Karpas-422 (cell line): ENCODE measurements at regions not wholly inside any gene's neighbourhood (a gene's known extent, or its start where the extent isn't known, plus 50 kb on each side); places are given as distances from the start of the nearest gene placed in this dataset.

Experiments used
- DNase-seq: peaks from one replicate; pipeline ENCODE4 v3.0.0-alpha.2; 2015
- H2AFZ ChIP-seq: fragments of 200-600 bp; sonication (generic); 2 replicates; pipeline ENCODE4 v1.6.1; 2014; ENCODE audit warnings: antibody characterized with exemption, low read length, mixed read lengths
- H3K27ac ChIP-seq: fragments of 200-600 bp; sonication (generic); 2 replicates; pipeline ENCODE4 v1.5.1; 2014; ENCODE audit warnings: mild to moderate bottlenecking, low read length, moderate library complexity
- H3K27me3 ChIP-seq: fragments of 200-600 bp; sonication (generic); 2 replicates; pipeline ENCODE4 v1.6.1; 2014; ENCODE audit warnings: low read length, mixed read lengths
- H3K36me3 ChIP-seq: fragments of 200-600 bp; sonication (generic); 2 replicates; pipeline ENCODE4 v1.6.1; 2014; ENCODE audit warnings: low read length, mixed read lengths; ENCODE audit not compliant: insufficient read depth
- H3K4me1 ChIP-seq: fragments of 200-600 bp; sonication (generic); 2 replicates; pipeline ENCODE4 v1.6.1; 2014; ENCODE audit warnings: mild to moderate bottlenecking, low read length, mixed read lengths
- H3K4me2 ChIP-seq: fragments of 200-600 bp; sonication (generic); 2 replicates; pipeline ENCODE4 v1.6.1; 2014; ENCODE audit warnings: low read length, low read depth, mild to moderate bottlenecking; ENCODE audit not compliant: poor library complexity, severe bottlenecking
- H3K4me3 ChIP-seq: fragments of 200-600 bp; sonication (generic); 2 replicates; pipeline ENCODE4 v1.5.1; 2014; ENCODE audit warnings: mild to moderate bottlenecking, antibody characterized with exemption, low read length, mixed read lengths
- H3K79me2 ChIP-seq: fragments of 200-600 bp; sonication (generic); 2 replicates; pipeline ENCODE4 v1.6.1; 2014; ENCODE audit warnings: mild to moderate bottlenecking, low read length, mixed read lengths
- H3K9ac ChIP-seq: fragments of 200-600 bp; sonication (generic); 2 replicates; pipeline ENCODE4 v1.6.0; 2014; ENCODE audit warnings: low read length
- H3K9me2 ChIP-seq: fragments of 200-600 bp; sonication (generic), shearing (Covaris generic); replicated peaks from 2 replicates; pipeline ENCODE4 v1.6.0; 2014; ENCODE audit warnings: mild to moderate bottlenecking, low read length, moderate library complexity; ENCODE audit not compliant: insufficient read depth
- H3K9me3 ChIP-seq: fragments of 300-700, 200-600 bp; sonication (generic); 2 replicates; pipeline ENCODE4 v1.6.1; 2014; ENCODE audit warnings: low read length, mixed read lengths
- H4K20me1 ChIP-seq: fragments of 200-600 bp; sonication (generic); 2 replicates; pipeline ENCODE4 v1.6.1; 2014; ENCODE audit warnings: mild to moderate bottlenecking, antibody characterized with exemption, low read length, low read depth; ENCODE audit not compliant: insufficient read depth

- no peak overlapping the region for H3K9ac ChIP-seq
- H3K4me1 ChIP-seq: no peaks in the 10 kb centered on the region
- DNase-seq: no peak
- H3K27ac ChIP-seq: no peak overlapping the region
- H3K9me2 ChIP-seq: no peaks in the 10 kb centered on the region
- H3K36me3 ChIP-seq: no peaks in the 10 kb centered on the region
- H4K20me1 ChIP-seq: no peaks in the 10 kb centered on the region
- H3K4me3 ChIP-seq: no peak overlapping the region
- H3K9me3 ChIP-seq: peaks cover 2% of the 10 kb centered on the region; the same call in 1 of the 2 replicates
- no peak overlapping the region for H3K4me2 ChIP-seq
- H3K79me2 ChIP-seq: no peaks in the 10 kb centered on the region
- no peak overlapping the region for H2AFZ ChIP-seq
- no peaks in the 10 kb centered on the region for H3K27me3 ChIP-seq
Measured at GRCh38 chr2:187252063-187252462, 196.0 kb downstream of the CALCRL start.

GRCh38 chr2:187250137-187250536 lies 197.9 kb downstream of the CALCRL start:
- no peaks in the 10 kb centered on the region for H3K36me3 ChIP-seq
- no peaks in the 10 kb centered on the region for H3K4me1 ChIP-seq
- no peak overlapping the region for H3K27ac ChIP-seq
- H2AFZ ChIP-seq: no peak overlapping the region
- H3K4me3 ChIP-seq: no peak overlapping the region
- no peak overlapping the region for H3K4me2 ChIP-seq
- H4K20me1 ChIP-seq: no peaks in the 10 kb centered on the region
- H3K27me3 ChIP-seq: no peaks in the 10 kb centered on the region
- H3K9me3 ChIP-seq: peaks cover 2% of the 10 kb centered on the region; the same call in 1 of the 2 replicates
- DNase-seq: no peak
- H3K9ac ChIP-seq: no peak overlapping the region
- H3K9me2 ChIP-seq: no peaks in the 10 kb centered on the region
- no peaks in the 10 kb centered on the region for H3K79me2 ChIP-seq

- H3K9me3 ChIP-seq: 0 out of 2 replicates have a peak, but pooled peaks cover 4% of the 10 kb centered on the region
- no peak overlapping the region for H2AFZ ChIP-seq
- no peaks in the 10 kb centered on the region for H3K4me1 ChIP-seq
- DNase-seq: no peak
- no peaks in the 10 kb centered on the region for H3K27me3 ChIP-seq
- no peak overlapping the region for H3K4me2 ChIP-seq
- H3K27ac ChIP-seq: no peak overlapping the region
- H4K20me1 ChIP-seq: no peaks in the 10 kb centered on the region
- no peak overlapping the region for H3K9ac ChIP-seq
- no peaks in the 10 kb centered on the region for H3K36me3 ChIP-seq
- no peaks in the 10 kb centered on the region for H3K79me2 ChIP-seq
- no peak overlapping the region for H3K4me3 ChIP-seq
- H3K9me2 ChIP-seq: no peaks in the 10 kb centered on the region
Measured at GRCh38 chr2:187233811-187234210, 214.2 kb downstream of the CALCRL start.

- Histone ChIP-seq H4K20me1 (no peaks in the 10 kb centered on the region), H3K9me3 (0 out of 2 replicates have a peak, but pooled peaks cover 4% of the 10 kb centered on the region), H3K36me3 (no peaks in the 10 kb centered on the region), H2AFZ (no peak overlapping the region), H3K79me2 (no peaks in the 10 kb centered on the region), H3K4me3 (no peak overlapping the region), H3K27me3 (no peaks in the 10 kb centered on the region), H3K4me1 (no peaks in the 10 kb centered on the region), H3K9ac (no peak overlapping the region), H3K4me2 (no peak overlapping the region), H3K27ac (no peak overlapping the region), H3K9me2 (no peaks in the 10 kb centered on the region)
- DNase-seq: no peak
Measured at GRCh38 chr2:187232749-187233148, 215.3 kb downstream of the CALCRL start.

GRCh38 chr2:187230088-187230487 lies 218.0 kb downstream of the CALCRL start:
- H3K36me3 ChIP-seq: no peaks in the 10 kb centered on the region
- H3K79me2 ChIP-seq: no peaks in the 10 kb centered on the region
- DNase-seq: no peak
- H3K27ac ChIP-seq: no peak overlapping the region
- no peak overlapping the region for H2AFZ ChIP-seq
- H3K9ac ChIP-seq: no peak overlapping the region
- H3K9me3 ChIP-seq: no peaks in the 10 kb centered on the region
- H3K4me2 ChIP-seq: no peak overlapping the region
- H4K20me1 ChIP-seq: no peaks in the 10 kb centered on the region
- no peaks in the 10 kb centered on the region for H3K27me3 ChIP-seq
- H3K9me2 ChIP-seq: no peaks in the 10 kb centered on the region
- no peak overlapping the region for H3K4me3 ChIP-seq
- no peaks in the 10 kb centered on the region for H3K4me1 ChIP-seq

GRCh38 chr2:187228986-187229385 lies 219.1 kb downstream of the CALCRL start:
- Histone ChIP-seq H3K4me3 (no peak overlapping the region), H3K27me3 (no peaks in the 10 kb centered on the region), H4K20me1 (no peaks in the 10 kb centered on the region), H3K27ac (no peak overlapping the region), H3K4me1 (no peaks in the 10 kb centered on the region), H2AFZ (no peak overlapping the region), H3K36me3 (no peaks in the 10 kb centered on the region), H3K9me3 (no peaks in the 10 kb centered on the region), H3K79me2 (no peaks in the 10 kb centered on the region), H3K9ac (no peak overlapping the region), H3K9me2 (no peaks in the 10 kb centered on the region), H3K4me2 (no peak overlapping the region)
- no peak for DNase-seq

- H3K9me3 ChIP-seq: no peaks in the 10 kb centered on the region
- DNase-seq: no peak
- H3K4me1 ChIP-seq: no peaks in the 10 kb centered on the region
- no peak overlapping the region for H3K4me3 ChIP-seq
- no peaks in the 10 kb centered on the region for H3K79me2 ChIP-seq
- H3K9me2 ChIP-seq: no peaks in the 10 kb centered on the region
- H3K4me2 ChIP-seq: no peak overlapping the region
- no peaks in the 10 kb centered on the region for H3K36me3 ChIP-seq
- no peak overlapping the region for H2AFZ ChIP-seq
- H3K27me3 ChIP-seq: no peaks in the 10 kb centered on the region
- H3K9ac ChIP-seq: no peak overlapping the region
- no peaks in the 10 kb centered on the region for H4K20me1 ChIP-seq
- no peak overlapping the region for H3K27ac ChIP-seq
Measured at GRCh38 chr2:187224989-187225388, 223.1 kb downstream of the CALCRL start.

DNA sequence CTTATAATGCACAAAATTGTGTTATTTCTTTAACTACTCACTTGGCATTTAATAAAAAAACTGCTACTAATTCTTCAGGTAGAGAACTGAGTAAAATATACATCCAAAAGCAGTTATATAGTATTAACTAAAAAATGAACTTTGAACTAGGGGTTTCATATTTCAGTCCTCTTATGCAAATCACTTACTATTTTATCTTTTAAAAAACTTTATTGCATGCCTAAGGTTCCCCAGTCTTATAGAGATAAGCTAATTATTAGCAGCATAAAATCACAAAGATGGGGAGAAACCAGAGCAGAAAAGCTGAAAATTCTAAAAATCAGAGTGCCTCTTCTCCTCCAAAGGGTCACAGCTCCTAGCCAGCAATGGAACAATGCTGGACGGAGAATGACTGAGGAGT lies 228.0 kb downstream of the CALCRL start:
- no peaks in the 10 kb centered on the region for H3K4me1 ChIP-seq
- H3K4me2 ChIP-seq: no peak overlapping the region
- H3K9ac ChIP-seq: no peak overlapping the region
- no peaks in the 10 kb centered on the region; the same call in 1 of the 2 replicates for H3K9me3 ChIP-seq
- H2AFZ ChIP-seq: no peak overlapping the region
- no peak overlapping the region for H3K27ac ChIP-seq
- H4K20me1 ChIP-seq: no peaks in the 10 kb centered on the region
- H3K79me2 ChIP-seq: no peaks in the 10 kb centered on the region
- DNase-seq: no peak
- H3K4me3 ChIP-seq: no peak overlapping the region
- no peaks in the 10 kb centered on the region for H3K9me2 ChIP-seq
- H3K27me3 ChIP-seq: no peaks in the 10 kb centered on the region
- no peaks in the 10 kb centered on the region for H3K36me3 ChIP-seq
